Ovary (tissue), 7 donors: ENCODE measurements at regions not wholly inside any gene's neighbourhood (a gene's known extent, or its start where the extent isn't known, plus 50 kb on each side); places are given as distances from the start of the nearest gene placed in this dataset.

Experiments
- DNase-seq, 5 donors: peaks; one replicate each; pipeline ENCODE4 v3.0.0-alpha.2; 2019 to 2020
- H3K27ac ChIP-seq, 2 donors: fragments of 200-600 bp; one replicate each; pipeline versions ENCODE4 v1.5.1 to v1.8.0; 2019 to 2022
- H3K27me3 ChIP-seq: fragments of 200-600 bp; one replicate; pipeline ENCODE4 v1.8.0; 2022
- H3K36me3 ChIP-seq: fragments of 200-600 bp; sonication (generic); one replicate; pipeline ENCODE4 v1.5.1; 2019
- H3K4me1 ChIP-seq: one replicate; pipeline ENCODE4 v1.8.1; 2013; ENCODE audit warnings: mild to moderate bottlenecking, moderate library complexity; ENCODE audit not compliant: insufficient read depth
- H3K4me3 ChIP-seq: fragments of 200-600 bp; sonication (generic); one replicate; pipeline ENCODE4 v1.5.1; 2017
- H3K9me3 ChIP-seq, 2 donors: fragments of 200-600 bp in 1 of 2; sonication (generic) in 1 of 2; one replicate each; pipeline versions ENCODE4 v1.5.1 to v1.8.1; 2013 to 2019; ENCODE audit warnings: mild to moderate bottlenecking in 1 of 2, moderate library complexity in 1 of 2
- CTCF ChIP-seq, 3 donors: fragments of 450-650 bp in 2 of 3; fragments of 200-600 bp in 1 of 3; IDR thresholded peaks; one replicate each; pipeline versions ENCODE4 v1.5.1 to v1.8.0; 2016 to 2022; ENCODE audit warnings: antibody characterized with exemption in 3 of 3, mild to moderate bottlenecking in 1 of 3
- EP300 ChIP-seq: sonication (generic); formaldehyde crosslinking; IDR thresholded peaks from one replicate; pipeline ENCODE4 v1.6.1; 2017; ENCODE audit warnings: antibody characterized with exemption
- POLR2A ChIP-seq: fragments of 450-650 bp; IDR thresholded peaks from one replicate; pipeline ENCODE4 v1.6.1; 2017; ENCODE audit warnings: antibody characterized with exemption, mild to moderate bottlenecking, moderate library complexity
- WGBS, 3 donors: extraction: QIAGEN DNeasy Blood & Tissue Kit in 1 of 3; methylation state at CpG; one replicate each; pipeline versions ENCODE4 v1.1.5 to v1.1.7; 2013 to 2017; 5-methylcytosine and 5-hydroxymethylcytosine counted together
- intact Hi-C, 4 donors: fragments of 100-400 bp; cut with DNase I; formaldehyde crosslinking; loops; one replicate each; pipeline versions ENCODE4 v1.11.0 to v1.15.1; 2022 to 2023
- donor health status: DM: no; HTN: no; CAD: no; lungs with moderate emphysema.
- donor health status: DM: no; HTN: no; CAD: no.
- donor health status: Bipolar disorder and iron deficiency.
- donor health status: DM: no; HTN: no; CAD: no.
- donor health status: DM: yes; HTN: yes; CAD: no.

- Histone ChIP-seq H3K36me3 (no peaks in the 10 kb centered on the region), H3K9me3 (no peaks in the 10 kb centered on the region), H3K4me3 (no peak overlapping the region), H3K27me3 (no peaks in the 10 kb centered on the region), H3K4me1 (peaks cover 2% of the 10 kb centered on the region), H3K27ac (no peak overlapping the region)
- WGBS, 3 donors = 85 to 87% (median 87%) methylated on average over 16 of the region's 16 CpGs
- no peak for TF ChIP-seq POLR2A
- TF ChIP-seq CTCF (IDR thresholded peaks at IDR 0.05) = no peak
- TF ChIP-seq EP300 = no peak
- intact Hi-C loops = no loop called here
- peak in 1 of 5 donors; percentile 21 for DNase-seq
Measured at GRCh38 chr2:241999184-241999583, 129.7 kb downstream of the RTP5 start.

GRCh38 chr2:242001853-242002252 is 132.3 kb downstream of the RTP5 start:
- Histone ChIP-seq H3K4me1 (peaks cover 2% of the 10 kb centered on the region), H3K36me3 (no peaks in the 10 kb centered on the region), H3K27me3 (no peaks in the 10 kb centered on the region), H3K9me3 (no peaks in the 10 kb centered on the region), H3K4me3 (no peak overlapping the region), H3K27ac (no peak overlapping the region)
- intact Hi-C loops = no loop called here
- DNase-seq = peak in 1 of 5 donors; percentile 23
- TF ChIP-seq CTCF (IDR thresholded peaks at IDR 0.05) = no peak
- no peak for TF ChIP-seq POLR2A
- no peak for TF ChIP-seq EP300
- WGBS, 3 donors = 76 to 82% (median 80%) methylated on average over 8 of the region's 8 CpGs

GRCh38 chr2:242002944-242003343 is 133.4 kb downstream of the RTP5 start:
- H3K9me3 ChIP-seq = no peaks in the 10 kb centered on the region
- TF ChIP-seq EP300 (no peak), CTCF (IDR thresholded peaks at IDR 0.05) (no peak), POLR2A (no peak)
- peak in 1 of 5 donors; percentile 11 for DNase-seq
- no peak overlapping the region for H3K27ac ChIP-seq
- no peak overlapping the region for H3K4me3 ChIP-seq
- 74 to 80% (median 80%) methylated on average over 13 of the region's 13 CpGs for WGBS, 3 donors
- no peaks in the 10 kb centered on the region for H3K27me3 ChIP-seq
- intact Hi-C loops = no loop called here
- H3K4me1 ChIP-seq = peaks cover 2% of the 10 kb centered on the region
- H3K36me3 ChIP-seq = no peaks in the 10 kb centered on the region

- Histone ChIP-seq H3K9me3 (no peaks in the 10 kb centered on the region), H3K4me3 (no peak overlapping the region), H3K27ac (no peak overlapping the region), H3K36me3 (no peaks in the 10 kb centered on the region), H3K4me1 (peaks cover 2% of the 10 kb centered on the region), H3K27me3 (no peaks in the 10 kb centered on the region)
- WGBS, 3 donors = 84 to 88% (median 85%) methylated on average over 23 to 28 of the region's 30 CpGs
- TF ChIP-seq EP300 (no peak), CTCF (IDR thresholded peaks at IDR 0.05) (no peak), POLR2A (no peak)
- DNase-seq = peak in 1 of 5 donors; percentile 22
- intact Hi-C loops = no loop called here
Measured at GRCh38 chr2:242004223-242004901, 134.8 kb downstream of the RTP5 start.
